ENCODE measurements at regions not wholly inside any gene's neighbourhood (a gene's known extent, or its start where the extent isn't known, plus 50 kb on each side); places are given as distances from the start of the nearest gene placed in this dataset.

DNA sequence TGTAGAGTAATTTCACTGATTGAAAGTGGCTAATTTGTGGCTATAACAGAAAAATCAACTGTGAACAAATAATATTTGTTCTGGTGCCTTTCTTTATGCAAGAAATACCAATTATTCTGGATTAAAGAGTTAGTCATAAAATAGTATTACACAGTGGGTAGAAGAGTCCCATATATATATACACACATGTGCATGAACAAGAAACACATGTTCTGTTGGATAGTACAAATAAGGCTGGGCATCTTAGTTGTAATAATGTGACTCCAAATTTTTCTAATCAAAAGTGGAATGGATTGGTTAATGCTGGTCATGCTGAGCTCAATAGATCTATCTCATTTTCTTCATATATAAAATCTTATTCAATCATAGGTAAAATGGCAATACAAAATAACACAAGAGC is 179.4 kb downstream of the OGFRL1 start:
- Mint-ChIP-seq H3K4me1 (ENCODE audit: insufficient read depth, unreplicated experiment) (peaks cover 28% of the 10 kb centered on the region), H3K4me3 (ENCODE audit: unreplicated experiment) (no peak overlapping the region), H3K27me3 (ENCODE audit: insufficient read depth, unreplicated experiment) (no peaks in the 10 kb centered on the region), H3K36me3 (ENCODE audit: insufficient read depth, unreplicated experiment) (no peaks in the 10 kb centered on the region), H3K27ac (ENCODE audit: low read depth, unreplicated experiment) (no peak overlapping the region), H3K9me3 (ENCODE audit: unreplicated experiment) (peaks cover 17% of the 10 kb centered on the region)
- ChIA-PET CTCF (interaction anchor here (0.6 kb wide), 1 partner anchor 104 kb away, joined by 3 read pairs; no protein-coding TSS in a partner anchor), POLR2A (interaction anchor here (1.0 to 1.3 kb wide), 3 partner anchors 10 to 48 kb away, joined by 3 to 4 read pairs (median 4); no protein-coding TSS in a partner anchor)
- no peak for DNase-seq (ENCODE audit: unreplicated experiment)
- no TSS peak for BruUV-seq (replicated peaks)
- intact Hi-C loops (cut with micrococcal nuclease) = no loop called here
- TF ChIP-seq, protein P1, sequence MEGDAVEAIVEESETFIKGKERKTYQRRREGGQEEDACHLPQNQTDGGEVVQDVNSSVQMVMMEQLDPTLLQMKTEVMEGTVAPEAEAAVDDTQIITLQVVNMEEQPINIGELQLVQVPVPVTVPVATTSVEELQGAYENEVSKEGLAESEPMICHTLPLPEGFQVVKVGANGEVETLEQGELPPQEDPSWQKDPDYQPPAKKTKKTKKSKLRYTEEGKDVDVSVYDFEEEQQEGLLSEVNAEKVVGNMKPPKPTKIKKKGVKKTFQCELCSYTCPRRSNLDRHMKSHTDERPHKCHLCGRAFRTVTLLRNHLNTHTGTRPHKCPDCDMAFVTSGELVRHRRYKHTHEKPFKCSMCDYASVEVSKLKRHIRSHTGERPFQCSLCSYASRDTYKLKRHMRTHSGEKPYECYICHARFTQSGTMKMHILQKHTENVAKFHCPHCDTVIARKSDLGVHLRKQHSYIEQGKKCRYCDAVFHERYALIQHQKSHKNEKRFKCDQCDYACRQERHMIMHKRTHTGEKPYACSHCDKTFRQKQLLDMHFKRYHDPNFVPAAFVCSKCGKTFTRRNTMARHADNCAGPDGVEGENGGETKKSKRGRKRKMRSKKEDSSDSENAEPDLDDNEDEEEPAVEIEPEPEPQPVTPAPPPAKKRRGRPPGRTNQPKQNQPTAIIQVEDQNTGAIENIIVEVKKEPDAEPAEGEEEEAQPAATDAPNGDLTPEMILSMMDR (IDR thresholded peaks at IDR 0.05; ENCODE audit: unreplicated experiment) = no peak

DNA sequence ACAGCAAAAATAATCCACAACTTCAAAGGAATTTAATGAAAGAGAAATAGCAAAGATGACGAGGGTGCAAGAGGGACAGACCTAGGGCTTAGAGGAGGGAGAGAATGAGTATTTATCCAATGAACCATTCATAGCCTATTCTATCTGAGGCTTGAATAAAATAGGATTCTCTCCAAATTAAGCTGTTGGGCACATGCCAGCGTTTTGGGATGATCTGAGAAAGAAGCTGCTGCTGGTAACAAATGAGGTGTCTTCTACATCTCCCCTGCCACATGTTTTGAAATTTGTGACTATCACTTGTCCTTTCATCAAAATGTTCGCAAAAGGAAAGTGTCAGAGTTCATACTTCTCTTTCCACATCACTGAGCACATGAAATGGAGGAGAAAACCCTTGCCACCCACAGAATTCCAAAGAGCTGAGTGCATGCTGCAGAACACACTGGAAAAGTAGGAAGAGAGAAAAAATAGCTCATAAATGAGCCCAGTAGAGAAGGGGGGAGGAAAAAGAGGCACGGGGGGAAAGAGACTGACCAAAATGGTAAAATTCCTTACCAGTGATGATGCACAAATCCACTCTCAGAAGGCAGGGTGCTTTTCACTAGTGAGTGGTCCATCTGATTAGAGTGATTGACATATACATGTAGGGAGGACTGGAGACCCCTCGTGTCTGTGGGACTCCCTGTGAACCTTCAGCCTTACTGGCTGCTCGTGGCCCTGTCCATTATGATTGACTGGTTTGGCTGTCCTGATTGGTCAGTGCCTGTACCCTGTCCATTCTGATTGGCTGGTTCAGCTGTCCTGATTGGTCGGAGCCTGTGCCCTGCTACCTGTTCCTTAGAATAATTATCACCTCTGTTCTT is 180.5 kb downstream of the OGFRL1 start:
- intact Hi-C loops (cut with micrococcal nuclease) = no loop called here

DNA sequence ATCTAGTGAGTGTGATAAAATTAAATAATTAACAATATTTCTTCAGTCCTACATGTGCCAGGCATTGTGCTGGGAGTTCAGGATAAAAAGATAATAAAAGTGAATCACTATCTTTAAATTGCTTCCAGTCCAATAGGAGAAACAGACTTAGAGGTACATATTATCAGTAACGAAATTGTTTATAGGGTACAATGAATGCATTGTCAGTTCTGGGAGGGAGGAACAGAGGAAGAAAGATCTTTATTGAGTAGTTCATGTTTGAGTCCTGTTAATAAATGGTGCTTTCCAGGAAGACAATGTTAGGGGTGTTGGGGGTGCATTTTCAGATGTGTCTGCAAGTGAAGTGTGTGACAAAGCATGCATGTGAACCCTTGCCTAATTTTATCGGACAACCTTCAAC is 183.1 kb downstream of the OGFRL1 start:
- Mint-ChIP-seq H3K4me1 (ENCODE audit: insufficient read depth, unreplicated experiment) (peaks cover 25% of the 10 kb centered on the region), H3K27me3 (ENCODE audit: insufficient read depth, unreplicated experiment) (no peaks in the 10 kb centered on the region), H3K4me3 (ENCODE audit: unreplicated experiment) (no peak overlapping the region), H3K9me3 (ENCODE audit: unreplicated experiment) (no peaks in the 10 kb centered on the region), H3K36me3 (ENCODE audit: insufficient read depth, unreplicated experiment) (no peaks in the 10 kb centered on the region), H3K27ac (ENCODE audit: low read depth, unreplicated experiment) (no peak overlapping the region)
- POLR2A ChIA-PET = interaction anchor here (0.7 kb wide), 1 partner anchor 51 kb away, joined by 4 read pairs; no protein-coding TSS in a partner anchor
- intact Hi-C loops (cut with micrococcal nuclease) = no loop called here
- CTCF ChIA-PET = no interaction called here
- TF ChIP-seq, protein P1 (IDR thresholded peaks at IDR 0.05; ENCODE audit: unreplicated experiment) = no peak
- BruUV-seq (replicated peaks) = no TSS peak
- no peak for DNase-seq (ENCODE audit: unreplicated experiment)

More for the DNA sequence above, 180.5 kb downstream of the OGFRL1 start:
- POLR2A ChIA-PET = interaction anchor here (0.8 to 1.3 kb wide), 5 partner anchors 9 to 64 kb away, joined by 3 to 5 read pairs (median 4); no protein-coding TSS in a partner anchor
- TF ChIP-seq, protein P1 (IDR thresholded peaks at IDR 0.05; ENCODE audit: unreplicated experiment) = no peak
- H3K36me3 Mint-ChIP-seq (ENCODE audit: insufficient read depth, unreplicated experiment) = no peaks in the 10 kb centered on the region
- BruUV-seq (replicated peaks) = no TSS peak
- H3K4me1 Mint-ChIP-seq (ENCODE audit: insufficient read depth, unreplicated experiment) = peaks cover 29% of the 10 kb centered on the region
- no peak overlapping the region for H3K4me3 Mint-ChIP-seq (ENCODE audit: unreplicated experiment)
- H3K27ac Mint-ChIP-seq (ENCODE audit: low read depth, unreplicated experiment) = peak overlapping the region; percentile 7
- peaks cover 9% of the 10 kb centered on the region for H3K9me3 Mint-ChIP-seq (ENCODE audit: unreplicated experiment)
- DNase-seq (ENCODE audit: unreplicated experiment) = peak; percentile 53
- H3K27me3 Mint-ChIP-seq (ENCODE audit: insufficient read depth, unreplicated experiment) = no peaks in the 10 kb centered on the region
- CTCF ChIA-PET = interaction anchor here (0.6 to 1.0 kb wide), 7 partner anchors 40 to 1817 kb away, joined by 3 to 5 read pairs (median 3); no protein-coding TSS in a partner anchor

DNA sequence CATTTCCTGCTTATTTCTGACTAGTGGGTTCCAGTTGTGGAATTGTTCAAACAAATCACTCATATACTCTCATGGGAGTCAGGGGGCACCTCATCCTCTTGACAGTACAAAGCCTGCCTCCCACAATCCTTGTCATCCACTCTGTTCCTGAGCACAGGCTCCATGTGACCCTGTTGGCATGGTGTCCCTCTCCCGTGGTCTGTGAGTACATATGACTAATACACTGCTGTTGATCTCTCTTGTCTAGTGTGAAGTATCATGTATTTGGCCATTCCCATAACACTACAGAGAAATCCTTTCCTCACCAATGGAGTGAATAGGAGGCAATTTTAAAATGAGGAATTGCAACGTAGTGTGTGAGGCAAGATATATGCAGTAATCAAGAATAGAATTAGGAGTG is 185.3 kb downstream of the OGFRL1 start:
- no peak overlapping the region for H3K4me3 Mint-ChIP-seq (ENCODE audit: unreplicated experiment)
- no peak overlapping the region for H3K27ac Mint-ChIP-seq (ENCODE audit: low read depth, unreplicated experiment)
- TF ChIP-seq, protein P1 (IDR thresholded peaks at IDR 0.05; ENCODE audit: unreplicated experiment) = no peak
- H3K36me3 Mint-ChIP-seq (ENCODE audit: insufficient read depth, unreplicated experiment) = no peaks in the 10 kb centered on the region
- CTCF ChIA-PET = no interaction called here
- BruUV-seq (replicated peaks) = no TSS peak
- POLR2A ChIA-PET = no interaction called here
- DNase-seq (ENCODE audit: unreplicated experiment) = peak; percentile 80
- no peaks in the 10 kb centered on the region for H3K27me3 Mint-ChIP-seq (ENCODE audit: insufficient read depth, unreplicated experiment)
- intact Hi-C loops (cut with micrococcal nuclease) = no loop called here
- H3K9me3 Mint-ChIP-seq (ENCODE audit: unreplicated experiment) = no peaks in the 10 kb centered on the region
- peaks cover 24% of the 10 kb centered on the region for H3K4me1 Mint-ChIP-seq (ENCODE audit: insufficient read depth, unreplicated experiment)
